ENCODE measurements at regions not wholly inside any gene's neighbourhood (a gene's known extent, or its start where the extent isn't known, plus 50 kb on each side); places are given as distances from the start of the nearest gene placed in this dataset.
"Not testable (repeated sequence)": the region's sequence is repeated elsewhere in the genome, so short reads cannot be mapped to it uniquely, and the experiment has no call there.

- ATAC-seq (replicated peaks): no peak
- no peaks in the 10 kb centered on the region for H3K4me1 Mint-ChIP-seq (ENCODE audit: low read depth in 2 of 2)
- no peak for DNase-seq
- H3K27me3 Mint-ChIP-seq: peaks cover 21 to 23% of the 10 kb centered on the region in 2 donors
- no peak overlapping the region for H3K4me3 Mint-ChIP-seq
- H3K9me3 Mint-ChIP-seq: no peaks in the 10 kb centered on the region
- H3K27ac Mint-ChIP-seq: no peak overlapping the region
- no peaks in the 10 kb centered on the region for H3K36me3 Mint-ChIP-seq (ENCODE audit: insufficient read depth)
These were observed 133.2 kb downstream of the MAP3K21 start for GRCh38 chr1:233460692-233461091.

- Mint-ChIP-seq H3K27me3 (peaks cover 19 to 23% of the 10 kb centered on the region in 2 donors), H3K36me3 (ENCODE audit: insufficient read depth) (no peaks in the 10 kb centered on the region), H3K4me1 (ENCODE audit: low read depth in 2 of 2) (no peaks in the 10 kb centered on the region), H3K27ac (no peak overlapping the region), H3K9me3 (no peaks in the 10 kb centered on the region), H3K4me3 (no peak overlapping the region)
- DNase-seq: no peak
- ATAC-seq (replicated peaks): no peak
These were observed 134.3 kb downstream of the MAP3K21 start for GRCh38 chr1:233461847-233462246.

GRCh38 chr1:233463333-233463732, 135.8 kb downstream of the MAP3K21 start:
- H3K27ac Mint-ChIP-seq: no peak overlapping the region
- H3K4me3 Mint-ChIP-seq: no peak overlapping the region
- ATAC-seq (replicated peaks) (no peak), DNase-seq (no peak)
- H3K9me3 Mint-ChIP-seq: no peaks in the 10 kb centered on the region
- no peaks in the 10 kb centered on the region for H3K36me3 Mint-ChIP-seq (ENCODE audit: insufficient read depth)
- no peaks in the 10 kb centered on the region for H3K4me1 Mint-ChIP-seq (ENCODE audit: low read depth in 2 of 2)
- peaks cover 19 to 23% of the 10 kb centered on the region in 2 donors for H3K27me3 Mint-ChIP-seq

GRCh38 chr1:233465745-233466343, 138.3 kb downstream of the MAP3K21 start:
- DNase-seq (no peak), ATAC-seq (replicated peaks) (no peak)
- Mint-ChIP-seq H3K9me3 (no peaks in the 10 kb centered on the region), H3K4me1 (ENCODE audit: low read depth in 2 of 2) (no peaks in the 10 kb centered on the region), H3K27ac (no peak overlapping the region), H3K27me3 (peaks cover 9 to 13% of the 10 kb centered on the region in 2 donors), H3K36me3 (ENCODE audit: insufficient read depth) (no peaks in the 10 kb centered on the region), H3K4me3 (no peak overlapping the region)

- Mint-ChIP-seq H3K9me3 (peaks cover 0 to 4% of the 10 kb centered on the region in 2 donors), H3K27ac (no peak overlapping the region), H3K4me3 (no peak overlapping the region), H3K36me3 (ENCODE audit: insufficient read depth) (no peaks in the 10 kb centered on the region), H3K4me1 (ENCODE audit: low read depth in 2 of 2) (no peaks in the 10 kb centered on the region), H3K27me3 (peaks cover 15 to 29% of the 10 kb centered on the region in 2 donors)
- no peak for DNase-seq
- ATAC-seq (replicated peaks): no peak
These were observed 143.0 kb upstream of the KCNK1 start for GRCh38 chr1:233470741-233471499.

- H3K4me3 Mint-ChIP-seq; ATAC-seq (replicated peaks); DNase-seq; H3K27ac Mint-ChIP-seq; H3K4me1 Mint-ChIP-seq (ENCODE audit: low read depth in 2 of 2); H3K9me3 Mint-ChIP-seq; H3K36me3 Mint-ChIP-seq (ENCODE audit: insufficient read depth): not testable (repeated sequence)
- H3K27me3 Mint-ChIP-seq: peaks cover 18 to 32% of the 10 kb centered on the region in 2 donors
These were observed 142.1 kb upstream of the KCNK1 start for GRCh38 chr1:233471851-233472250.

GRCh38 chr1:233472796-233473195, 141.1 kb upstream of the KCNK1 start:
- not testable (repeated sequence) for H3K9me3 Mint-ChIP-seq; H3K27ac Mint-ChIP-seq; H3K36me3 Mint-ChIP-seq (ENCODE audit: insufficient read depth); H3K4me3 Mint-ChIP-seq; H3K4me1 Mint-ChIP-seq (ENCODE audit: low read depth in 2 of 2); ATAC-seq (replicated peaks); DNase-seq
- peaks cover 27 to 40% of the 10 kb centered on the region in 2 donors for H3K27me3 Mint-ChIP-seq

GRCh38 chr1:233473549-233474204, 140.2 kb upstream of the KCNK1 start:
- Mint-ChIP-seq H3K9me3 (peaks cover 0 to 4% of the 10 kb centered on the region in 2 donors), H3K36me3 (ENCODE audit: insufficient read depth) (no peaks in the 10 kb centered on the region), H3K4me3 (no peak overlapping the region), H3K4me1 (ENCODE audit: low read depth in 2 of 2) (no peaks in the 10 kb centered on the region), H3K27me3 (peaks cover 36 to 40% of the 10 kb centered on the region in 2 donors), H3K27ac (no peak overlapping the region)
- no peak for ATAC-seq (replicated peaks)
- DNase-seq: no peak

- no peaks in the 10 kb centered on the region for H3K9me3 Mint-ChIP-seq
- no peak overlapping the region for H3K4me3 Mint-ChIP-seq
- H3K27ac Mint-ChIP-seq: no peak overlapping the region
- H3K27me3 Mint-ChIP-seq: peaks cover 42 to 47% of the 10 kb centered on the region in 2 donors
- DNase-seq: no peak
- no peak for ATAC-seq (replicated peaks)
- no peaks in the 10 kb centered on the region for H3K4me1 Mint-ChIP-seq (ENCODE audit: low read depth in 2 of 2)
- no peaks in the 10 kb centered on the region for H3K36me3 Mint-ChIP-seq (ENCODE audit: insufficient read depth)
These were observed 136.5 kb upstream of the KCNK1 start for GRCh38 chr1:233477359-233477758.

- no peaks in the 10 kb centered on the region for H3K4me1 Mint-ChIP-seq (ENCODE audit: low read depth in 2 of 2)
- DNase-seq (no peak), ATAC-seq (replicated peaks) (no peak)
- no peaks in the 10 kb centered on the region for H3K9me3 Mint-ChIP-seq
- H3K27me3 Mint-ChIP-seq: peaks cover 34 to 46% of the 10 kb centered on the region in 2 donors
- no peak overlapping the region for H3K27ac Mint-ChIP-seq
- no peak overlapping the region for H3K4me3 Mint-ChIP-seq
- H3K36me3 Mint-ChIP-seq (ENCODE audit: insufficient read depth): no peaks in the 10 kb centered on the region
These were observed 135.3 kb upstream of the KCNK1 start for GRCh38 chr1:233478611-233479010.

GRCh38 chr1:233479110-233479890, 134.6 kb upstream of the KCNK1 start:
- Mint-ChIP-seq H3K27ac (no peak overlapping the region), H3K36me3 (ENCODE audit: insufficient read depth) (no peaks in the 10 kb centered on the region), H3K4me3 (no peak overlapping the region), H3K9me3 (peaks cover 0 to 2% of the 10 kb centered on the region in 2 donors), H3K27me3 (peaks cover 31 to 53% of the 10 kb centered on the region in 2 donors), H3K4me1 (ENCODE audit: low read depth in 2 of 2) (no peaks in the 10 kb centered on the region)
- ATAC-seq (replicated peaks) (no peak), DNase-seq (no peak)

- no peak for DNase-seq
These were observed 133.7 kb upstream of the KCNK1 start for GRCh38 chr1:233480198-233480597.

GRCh38 chr1:233482388-233482787, 131.5 kb upstream of the KCNK1 start:
- peaks cover 23 to 66% of the 10 kb centered on the region in 2 donors for H3K27me3 Mint-ChIP-seq
- H3K4me3 Mint-ChIP-seq: no peak overlapping the region
- H3K36me3 Mint-ChIP-seq (ENCODE audit: insufficient read depth): no peaks in the 10 kb centered on the region
- H3K4me1 Mint-ChIP-seq (ENCODE audit: low read depth in 2 of 2): no peaks in the 10 kb centered on the region
- ATAC-seq (replicated peaks): no peak
- no peak overlapping the region for H3K27ac Mint-ChIP-seq
- H3K9me3 Mint-ChIP-seq: peaks cover 0 to 2% of the 10 kb centered on the region in 2 donors
- no peak for DNase-seq

More at GRCh38 chr1:233480198-233480597, 133.7 kb upstream of the KCNK1 start:
- H3K27ac Mint-ChIP-seq: no peak overlapping the region
- H3K4me1 Mint-ChIP-seq (ENCODE audit: low read depth in 2 of 2): no peaks in the 10 kb centered on the region
- peaks cover 0 to 2% of the 10 kb centered on the region in 2 donors for H3K9me3 Mint-ChIP-seq
- no peak for ATAC-seq (replicated peaks)
- H3K4me3 Mint-ChIP-seq: no peak overlapping the region
- peaks cover 24 to 62% of the 10 kb centered on the region in 2 donors for H3K27me3 Mint-ChIP-seq
- H3K36me3 Mint-ChIP-seq (ENCODE audit: insufficient read depth): no peaks in the 10 kb centered on the region

Data from effector memory CD8-positive, alpha-beta T cell (primary cell).